ENCODE measurements at regions not wholly inside any gene's neighbourhood (a gene's known extent, or its start where the extent isn't known, plus 50 kb on each side); places are given as distances from the start of the nearest gene placed in this dataset.

DNA sequence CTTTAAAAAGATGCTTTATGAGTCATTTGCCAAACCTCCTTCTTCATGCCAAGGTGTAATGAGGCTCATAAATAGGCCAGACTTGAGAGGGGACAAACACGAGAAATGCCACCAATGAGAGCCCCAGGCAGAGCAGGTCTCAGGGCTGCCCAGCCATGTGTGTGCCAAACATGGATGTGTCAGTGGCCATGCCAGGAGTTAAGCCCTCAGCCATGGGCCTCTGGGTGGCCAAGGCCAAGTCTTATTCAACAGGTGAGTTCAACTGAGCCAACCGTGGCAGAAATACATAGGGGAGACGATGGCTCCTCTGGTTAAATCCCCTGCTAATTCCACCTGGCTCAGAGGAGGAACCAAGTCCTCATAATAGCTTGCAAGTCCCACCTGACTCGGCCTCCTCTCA, 358.8 kb downstream of the PREX1 start:
- FAIRE-seq, result no peak
- DNase-seq (ENCODE audit: insufficient read length, low spot score), result no peak
- TF ChIP-seq, protein P1, sequence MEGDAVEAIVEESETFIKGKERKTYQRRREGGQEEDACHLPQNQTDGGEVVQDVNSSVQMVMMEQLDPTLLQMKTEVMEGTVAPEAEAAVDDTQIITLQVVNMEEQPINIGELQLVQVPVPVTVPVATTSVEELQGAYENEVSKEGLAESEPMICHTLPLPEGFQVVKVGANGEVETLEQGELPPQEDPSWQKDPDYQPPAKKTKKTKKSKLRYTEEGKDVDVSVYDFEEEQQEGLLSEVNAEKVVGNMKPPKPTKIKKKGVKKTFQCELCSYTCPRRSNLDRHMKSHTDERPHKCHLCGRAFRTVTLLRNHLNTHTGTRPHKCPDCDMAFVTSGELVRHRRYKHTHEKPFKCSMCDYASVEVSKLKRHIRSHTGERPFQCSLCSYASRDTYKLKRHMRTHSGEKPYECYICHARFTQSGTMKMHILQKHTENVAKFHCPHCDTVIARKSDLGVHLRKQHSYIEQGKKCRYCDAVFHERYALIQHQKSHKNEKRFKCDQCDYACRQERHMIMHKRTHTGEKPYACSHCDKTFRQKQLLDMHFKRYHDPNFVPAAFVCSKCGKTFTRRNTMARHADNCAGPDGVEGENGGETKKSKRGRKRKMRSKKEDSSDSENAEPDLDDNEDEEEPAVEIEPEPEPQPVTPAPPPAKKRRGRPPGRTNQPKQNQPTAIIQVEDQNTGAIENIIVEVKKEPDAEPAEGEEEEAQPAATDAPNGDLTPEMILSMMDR (IDR thresholded peaks at IDR 0.05; ENCODE audit: insufficient read depth, missing control alignments), result no peak

DNA sequence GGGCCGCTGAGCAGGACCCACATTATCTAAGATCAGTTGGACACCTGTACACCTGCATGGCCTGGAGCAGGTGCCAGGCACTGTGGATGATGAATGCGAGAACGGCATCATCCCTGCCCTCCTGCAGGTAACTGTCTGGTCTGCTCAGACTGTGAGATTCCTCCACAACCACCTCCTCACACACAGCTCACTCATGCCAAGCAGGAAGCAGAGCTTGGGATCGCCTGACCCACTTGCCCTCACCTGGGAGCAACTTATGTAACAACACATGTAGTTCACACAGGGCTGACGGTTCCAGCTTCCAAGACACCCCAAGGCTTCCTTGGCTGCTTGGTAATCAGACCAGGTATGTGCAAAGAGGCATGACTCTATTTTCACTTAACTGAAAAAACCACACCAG, 359.2 kb downstream of the PREX1 start:
- DNase-seq (ENCODE audit: insufficient read length, low spot score) (no peak), FAIRE-seq (no peak)
- TF ChIP-seq, protein P1 (IDR thresholded peaks at IDR 0.05; ENCODE audit: insufficient read depth, missing control alignments), result no peak

DNA sequence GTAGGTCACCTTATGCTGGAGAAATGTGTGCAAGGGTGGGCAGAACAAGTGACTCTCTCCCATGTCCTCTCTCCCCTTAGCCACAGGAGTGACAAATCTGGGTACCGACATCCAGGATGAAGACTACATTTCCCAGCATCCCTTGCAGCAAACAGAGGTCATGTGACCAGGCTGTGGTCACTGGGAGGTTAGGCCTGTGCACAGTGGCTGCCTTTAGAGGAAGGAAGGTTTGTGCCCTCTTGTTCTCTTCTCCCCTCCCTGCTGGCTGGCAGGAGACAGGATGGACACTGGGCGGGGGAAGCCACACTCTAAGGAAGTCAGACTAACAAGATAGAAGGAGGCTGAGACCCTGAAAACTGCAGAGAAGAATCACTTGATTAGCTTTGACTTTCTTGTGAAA, 360.2 kb downstream of the PREX1 start:
- DNase-seq (ENCODE audit: insufficient read length, low spot score) (no peak), FAIRE-seq (no peak)
- TF ChIP-seq, protein P1 (IDR thresholded peaks at IDR 0.05; ENCODE audit: insufficient read depth, missing control alignments), result no peak

DNA sequence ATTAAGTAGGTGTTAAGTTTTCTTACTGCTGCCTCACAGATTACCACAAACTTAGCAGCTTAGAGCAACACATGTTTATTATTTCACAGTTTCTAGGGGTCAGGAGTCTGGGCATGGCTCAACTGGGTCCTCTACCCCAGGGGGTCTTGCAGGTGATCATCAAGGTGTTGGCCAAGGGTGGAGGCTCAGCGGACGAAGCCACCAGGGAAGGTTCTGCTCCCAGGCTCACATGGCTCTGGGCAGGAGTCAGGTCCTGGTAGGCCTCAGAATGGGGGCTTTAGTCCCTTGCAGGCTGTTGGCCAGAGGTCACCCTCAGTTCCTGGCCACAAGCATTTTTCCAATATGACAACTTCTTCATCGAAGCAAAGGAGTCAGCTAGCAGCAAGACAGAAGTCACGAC, 362.5 kb downstream of the PREX1 start:
- DNase-seq (ENCODE audit: insufficient read length, low spot score) (no peak), FAIRE-seq (no peak)
- TF ChIP-seq, protein P1 (IDR thresholded peaks at IDR 0.05; ENCODE audit: insufficient read depth, missing control alignments), result no peak

DNA sequence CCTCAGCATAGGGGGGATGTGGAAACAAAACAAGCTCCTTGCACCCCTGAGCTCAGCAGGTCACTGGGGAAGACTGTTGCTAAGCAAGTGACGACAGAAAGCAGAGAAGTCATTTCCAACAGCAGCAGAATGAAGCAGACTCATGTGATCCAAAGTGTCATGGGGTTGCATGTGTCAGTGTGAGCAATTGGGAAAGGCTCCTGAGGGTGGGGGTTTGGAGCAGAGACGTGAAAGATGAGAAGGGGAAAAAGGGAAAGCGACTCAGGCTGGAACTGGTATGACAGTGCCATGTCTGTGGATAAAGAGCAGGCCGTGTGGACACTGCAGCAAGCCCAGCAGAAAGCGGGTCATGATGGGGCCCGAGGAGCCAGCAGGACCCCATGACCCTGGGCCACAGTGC, 363.9 kb downstream of the PREX1 start:
- TF ChIP-seq, protein P1 (IDR thresholded peaks at IDR 0.05; ENCODE audit: insufficient read depth, missing control alignments), result no peak
- no peak for DNase-seq (ENCODE audit: insufficient read length, low spot score)
- no peak for FAIRE-seq

DNA sequence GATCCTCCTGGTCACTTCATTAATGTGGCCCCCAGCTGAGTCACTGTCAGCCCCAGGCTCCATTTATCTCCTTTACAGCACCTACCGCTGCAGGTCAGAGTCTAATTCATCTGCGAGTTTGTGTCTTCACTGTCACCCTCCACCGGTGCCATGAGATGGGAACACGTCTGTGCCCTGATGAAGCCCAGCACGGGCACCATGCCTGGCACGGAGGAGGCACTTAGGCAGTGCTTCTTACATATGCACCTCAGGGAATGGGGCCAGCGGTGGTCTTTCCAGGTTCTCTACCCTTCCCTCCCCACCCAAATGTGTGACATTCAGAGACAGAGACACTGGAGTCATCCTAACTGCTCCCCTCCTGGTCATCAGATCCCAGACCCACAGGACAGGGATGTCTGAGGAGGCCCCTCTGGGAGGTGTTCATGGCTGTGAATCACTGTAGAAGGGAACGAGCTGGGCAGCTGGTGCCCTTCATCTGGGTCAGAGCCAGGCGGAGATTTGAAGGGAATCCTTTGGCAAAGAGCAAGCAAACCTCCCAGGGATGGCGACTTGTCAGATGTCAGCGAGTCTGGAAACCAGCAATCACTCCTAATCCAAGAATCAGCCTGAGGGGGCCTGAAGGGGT, 364.6 kb downstream of the PREX1 start:
- TF ChIP-seq, protein P1 (IDR thresholded peaks at IDR 0.05; ENCODE audit: insufficient read depth, missing control alignments), result no peak
- DNase-seq (ENCODE audit: insufficient read length, low spot score), result no peak
- FAIRE-seq, result no peak

DNA sequence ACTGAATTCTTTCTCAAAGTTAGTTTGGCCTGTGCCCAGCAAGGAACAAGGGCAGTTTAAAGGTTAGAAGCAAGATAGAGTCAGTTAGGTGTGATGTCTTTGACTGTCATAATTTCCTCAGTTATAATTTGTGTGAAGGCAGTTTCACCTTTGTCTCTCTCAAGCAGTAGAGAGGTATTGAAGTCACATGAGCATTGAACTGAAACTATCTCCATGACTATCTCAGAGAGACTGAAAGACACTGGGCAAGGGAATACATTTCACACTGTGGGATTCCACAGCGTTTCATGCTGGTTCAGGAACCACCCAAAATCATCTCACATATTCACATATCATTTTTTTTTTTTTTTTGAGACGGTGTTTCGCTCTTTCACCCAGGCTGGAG, 366.1 kb downstream of the PREX1 start:
- TF ChIP-seq, protein P1 (IDR thresholded peaks at IDR 0.05; ENCODE audit: insufficient read depth, missing control alignments), result no peak
- FAIRE-seq (no peak), DNase-seq (ENCODE audit: insufficient read length, low spot score) (no peak)
